ENCODE measurements at regions not wholly inside any gene's neighbourhood (a gene's known extent, or its start where the extent isn't known, plus 50 kb on each side); places are given as distances from the start of the nearest gene placed in this dataset.

- Histone ChIP-seq H2BK20ac (ENCODE audit: low read depth, low read length, poor library complexity, severe bottlenecking) (no peak overlapping the region), H3K27me3 (ENCODE audit: insufficient read depth, low read length) (no peaks in the 10 kb centered on the region), H3K79me2 (ENCODE audit: insufficient read depth, low read length) (no peaks in the 10 kb centered on the region; the same call in 1 of the 2 replicates), H2BK5ac (ENCODE audit: insufficient read length, low read length) (no peak overlapping the region), H3K18ac (ENCODE audit: insufficient read length, low read depth, low read length) (no peak overlapping the region), H3K23me2 (ENCODE audit: insufficient read length, low read depth, low read length, poor library complexity, severe bottlenecking) (no peaks in the 10 kb centered on the region), H3K56ac (ENCODE audit: insufficient read length, low read depth, low read length) (no peak overlapping the region), H2AFZ (ENCODE audit: low read length) (no peak overlapping the region), H4K20me1 (ENCODE audit: control insufficient read depth, insufficient read depth, insufficient read length) (no peaks in the 10 kb centered on the region), H3K4ac (ENCODE audit: low read depth, low read length) (no peak overlapping the region), H3K4me1 (ENCODE audit: insufficient read depth, low read length) (0 out of 2 replicates have a peak, but pooled peaks cover 2% of the 10 kb centered on the region), H4K8ac (replicated peaks; ENCODE audit: insufficient read length, low read depth, low read length) (no peak overlapping the region), H3K14ac (ENCODE audit: insufficient read depth, low read length) (no peak overlapping the region), H3T11ph (ENCODE audit: low read length) (no peak overlapping the region), H2AK5ac (ENCODE audit: insufficient read length, low read length) (no peak overlapping the region), H3K4me2 (ENCODE audit: insufficient read depth, insufficient read length, low read length) (no peak overlapping the region), H4K5ac (ENCODE audit: insufficient read length, low read depth, low read length) (no peak overlapping the region), H3K9me3 (ENCODE audit: control insufficient read depth, low read depth, low read length) (no peaks in the 10 kb centered on the region), H2BK12ac (ENCODE audit: insufficient read length, low read depth, low read length) (no peak overlapping the region), H3K79me1 (ENCODE audit: insufficient read depth, low read depth, low read length, poor library complexity, severe bottlenecking) (no peaks in the 10 kb centered on the region), H4K91ac (ENCODE audit: insufficient read length, low read depth, low read length) (no peak overlapping the region), H3K27ac (ENCODE audit: insufficient read length, low read depth, low read length) (no peak overlapping the region), H2BK120ac (ENCODE audit: low read depth, low read length, poor library complexity, severe bottlenecking) (no peak overlapping the region), H3K23ac (ENCODE audit: insufficient read length, low read depth, low read length) (no peak overlapping the region), H3K9ac (ENCODE audit: extremely low read depth, insufficient read length, low read length) (no peak overlapping the region), H2BK15ac (ENCODE audit: low read depth, low read length) (no peak overlapping the region)
- peaks cover 0 to 1% of the 10 kb centered on the region in 2 experiments; a peak in 1 of 5 replicates for H3K9me3 Mint-ChIP-seq
- no peak for DNase-seq
- H3K4me1 Mint-ChIP-seq, result peaks cover 0 to 3% of the 10 kb centered on the region in 2 experiments; a peak in 1 of 4 replicates
- no CpG with 5 or more reads among the region's 2 CpGs for WGBS (ENCODE audit: extremely low coverage, insufficient read length, low lambda C conversion rate)
- H3K27ac Mint-ChIP-seq, result no peak overlapping the region
- no peak for TF ChIP-seq CTCF (conservative IDR thresholded peaks at IDR 0.05)
- H3K36me3 Mint-ChIP-seq (ENCODE audit: insufficient read depth in 1 of 3, low read depth in 3 of 3), result no peaks in the 10 kb centered on the region; a peak in 1 of 7 replicates
- no peaks in the 10 kb centered on the region for H3K27me3 Mint-ChIP-seq (ENCODE audit: low read depth)
- H3K4me3 Mint-ChIP-seq, result no peak overlapping the region
These were observed 230.7 kb downstream of the FAT3 start for GRCh38 chr11:92455210-92455790.
